ENCODE measurements at regions not wholly inside any gene's neighbourhood (a gene's known extent, or its start where the extent isn't known, plus 50 kb on each side); places are given as distances from the start of the nearest gene placed in this dataset.
"Not testable (repeated sequence)": the region's sequence is repeated elsewhere in the genome, so short reads cannot be mapped to it uniquely, and the experiment has no call there.

DNA sequence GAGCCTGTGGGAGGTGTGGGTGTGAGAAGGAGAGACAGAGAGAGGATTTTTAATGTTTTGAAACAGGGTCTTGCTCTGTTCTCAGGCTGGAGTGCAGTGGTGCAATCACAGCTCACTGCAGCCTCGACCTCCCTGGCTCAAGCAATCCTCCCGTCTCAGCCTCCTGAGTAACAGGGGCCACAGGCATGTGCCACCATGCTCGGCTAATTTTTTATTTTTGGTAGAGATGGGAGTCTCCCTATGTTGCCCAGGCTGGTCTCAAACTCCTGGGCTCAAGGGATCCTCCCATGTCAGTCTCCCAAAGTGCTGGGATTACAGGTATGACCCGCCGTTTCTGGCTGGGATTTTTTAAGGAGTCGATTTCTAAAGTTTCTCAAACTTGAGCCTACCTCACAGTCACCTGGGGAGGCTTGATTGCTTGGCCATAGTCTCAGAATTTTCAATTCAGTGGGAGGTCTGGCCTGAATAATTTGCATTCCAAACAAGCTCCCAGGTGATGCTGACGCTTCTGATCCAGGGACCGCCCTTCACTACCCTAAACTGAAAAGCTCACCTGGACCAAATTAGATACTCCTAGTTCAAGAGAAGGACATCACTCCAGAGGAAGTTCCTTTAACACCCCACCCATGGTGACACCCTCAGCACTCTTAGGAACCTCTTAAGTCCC lies 70.8 kb upstream of the SLC1A4 start:
- in situ Hi-C loops (cut with MboI; ENCODE audit: low pct_unique_long_range_greater_than_20kb, low sequenced_read_pairs, unreplicated experiment) = loop anchor here (25.0 kb wide), 1 partner anchor 119 kb away; no protein-coding TSS in a partner anchor
- DNase-seq (ENCODE audit: low spot score) = no peak
- TF ChIP-seq, protein P1, sequence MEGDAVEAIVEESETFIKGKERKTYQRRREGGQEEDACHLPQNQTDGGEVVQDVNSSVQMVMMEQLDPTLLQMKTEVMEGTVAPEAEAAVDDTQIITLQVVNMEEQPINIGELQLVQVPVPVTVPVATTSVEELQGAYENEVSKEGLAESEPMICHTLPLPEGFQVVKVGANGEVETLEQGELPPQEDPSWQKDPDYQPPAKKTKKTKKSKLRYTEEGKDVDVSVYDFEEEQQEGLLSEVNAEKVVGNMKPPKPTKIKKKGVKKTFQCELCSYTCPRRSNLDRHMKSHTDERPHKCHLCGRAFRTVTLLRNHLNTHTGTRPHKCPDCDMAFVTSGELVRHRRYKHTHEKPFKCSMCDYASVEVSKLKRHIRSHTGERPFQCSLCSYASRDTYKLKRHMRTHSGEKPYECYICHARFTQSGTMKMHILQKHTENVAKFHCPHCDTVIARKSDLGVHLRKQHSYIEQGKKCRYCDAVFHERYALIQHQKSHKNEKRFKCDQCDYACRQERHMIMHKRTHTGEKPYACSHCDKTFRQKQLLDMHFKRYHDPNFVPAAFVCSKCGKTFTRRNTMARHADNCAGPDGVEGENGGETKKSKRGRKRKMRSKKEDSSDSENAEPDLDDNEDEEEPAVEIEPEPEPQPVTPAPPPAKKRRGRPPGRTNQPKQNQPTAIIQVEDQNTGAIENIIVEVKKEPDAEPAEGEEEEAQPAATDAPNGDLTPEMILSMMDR (IDR thresholded peaks at IDR 0.05; ENCODE audit: extremely low read depth, insufficient read depth, missing control alignments) = no peak

DNA sequence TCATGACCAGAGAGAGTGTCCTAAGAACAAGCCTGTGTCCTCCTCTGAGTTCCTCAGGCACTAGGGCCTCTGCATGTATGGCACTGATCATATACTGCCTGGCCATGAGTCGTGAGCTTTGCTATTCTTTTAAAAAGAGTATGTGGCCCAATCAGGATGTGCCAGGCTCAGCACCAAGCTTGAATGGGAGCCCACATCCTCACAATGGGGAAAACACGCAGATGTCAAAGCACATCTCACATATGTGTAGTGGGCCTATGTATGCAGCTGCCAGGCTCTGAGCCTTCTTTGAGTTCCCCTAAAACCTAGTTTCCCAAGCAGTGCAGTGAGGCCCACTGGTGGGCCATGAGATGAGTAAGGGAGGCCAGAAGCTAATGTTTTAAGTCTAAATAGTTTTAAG lies 69.9 kb upstream of the SLC1A4 start:
- TF ChIP-seq, protein P1 (IDR thresholded peaks at IDR 0.05; ENCODE audit: extremely low read depth, insufficient read depth, missing control alignments) = no peak
- in situ Hi-C loops (cut with MboI; ENCODE audit: low pct_unique_long_range_greater_than_20kb, low sequenced_read_pairs, unreplicated experiment) = loop anchor here (25.0 kb wide), 1 partner anchor 118 kb away; no protein-coding TSS in a partner anchor
- no peak for DNase-seq (ENCODE audit: low spot score)

DNA sequence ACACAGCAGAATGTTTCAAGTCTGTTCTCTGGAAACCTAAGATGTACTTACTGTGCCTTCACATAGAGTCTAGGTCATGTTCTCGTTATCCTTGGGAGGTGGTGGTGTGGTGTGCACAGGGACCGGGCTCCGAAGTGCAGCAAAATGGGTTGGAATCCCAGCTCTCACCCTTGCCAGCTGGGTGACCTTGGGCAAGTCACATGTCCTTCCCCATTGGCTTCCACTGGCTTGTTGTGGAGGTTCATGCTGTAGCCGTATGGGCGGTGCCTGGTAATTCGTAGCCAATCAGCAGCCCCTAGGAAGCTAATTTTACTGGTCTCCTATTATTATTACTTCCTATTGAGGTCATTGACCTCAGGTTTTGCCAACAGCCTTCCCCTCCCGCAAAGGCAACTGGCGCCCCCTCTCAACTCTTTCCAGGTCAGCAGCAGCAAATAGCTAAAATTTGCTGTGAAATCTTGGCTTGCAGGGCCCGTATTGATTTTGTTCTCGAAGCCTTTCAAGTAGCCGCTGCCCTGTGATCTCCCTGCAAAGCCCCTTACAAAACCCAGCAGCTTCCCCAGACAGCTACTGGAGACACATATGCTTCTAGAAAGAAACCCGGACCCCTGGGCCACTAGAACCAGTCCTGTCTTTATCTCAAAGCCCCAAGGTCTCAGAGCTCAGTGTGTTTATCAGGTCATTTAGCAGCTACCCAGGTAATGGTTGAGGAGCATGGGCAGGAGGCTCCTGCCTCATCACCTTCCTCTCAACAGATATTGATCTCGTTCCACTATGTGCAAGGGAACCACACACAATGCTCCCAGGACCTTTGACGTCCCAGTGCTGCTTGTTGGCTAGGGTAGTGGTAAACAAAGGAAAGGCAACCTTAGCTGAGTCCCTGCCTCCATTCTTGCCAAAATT lies 66.5 kb upstream of the SLC1A4 start:
- in situ Hi-C loops (cut with MboI; ENCODE audit: low pct_unique_long_range_greater_than_20kb, low sequenced_read_pairs, unreplicated experiment) = loop anchor here (25.0 kb wide), 1 partner anchor 115 kb away; no protein-coding TSS in a partner anchor
- no peak for DNase-seq (ENCODE audit: low spot score)
- TF ChIP-seq, protein P1 (IDR thresholded peaks at IDR 0.05; ENCODE audit: extremely low read depth, insufficient read depth, missing control alignments) = peak; percentile 17

DNA sequence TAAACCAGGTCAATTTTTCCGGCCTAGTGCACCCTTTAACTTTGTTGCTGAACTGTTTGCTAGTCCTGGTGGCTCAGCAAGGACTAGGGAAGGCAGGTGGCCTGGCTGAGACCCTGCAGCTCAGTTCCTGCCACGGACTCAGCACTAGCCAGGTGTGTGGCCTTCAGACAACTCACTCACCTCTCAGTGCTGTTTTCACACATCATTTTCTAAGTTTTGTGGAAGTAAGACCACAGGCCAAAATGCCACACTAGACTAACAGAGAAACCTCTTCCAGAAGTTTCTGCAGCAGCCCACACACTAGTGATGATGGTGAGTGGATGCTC lies 65.9 kb upstream of the SLC1A4 start:
- TF ChIP-seq, protein P1 (IDR thresholded peaks at IDR 0.05; ENCODE audit: extremely low read depth, insufficient read depth, missing control alignments) = no peak

DNA sequence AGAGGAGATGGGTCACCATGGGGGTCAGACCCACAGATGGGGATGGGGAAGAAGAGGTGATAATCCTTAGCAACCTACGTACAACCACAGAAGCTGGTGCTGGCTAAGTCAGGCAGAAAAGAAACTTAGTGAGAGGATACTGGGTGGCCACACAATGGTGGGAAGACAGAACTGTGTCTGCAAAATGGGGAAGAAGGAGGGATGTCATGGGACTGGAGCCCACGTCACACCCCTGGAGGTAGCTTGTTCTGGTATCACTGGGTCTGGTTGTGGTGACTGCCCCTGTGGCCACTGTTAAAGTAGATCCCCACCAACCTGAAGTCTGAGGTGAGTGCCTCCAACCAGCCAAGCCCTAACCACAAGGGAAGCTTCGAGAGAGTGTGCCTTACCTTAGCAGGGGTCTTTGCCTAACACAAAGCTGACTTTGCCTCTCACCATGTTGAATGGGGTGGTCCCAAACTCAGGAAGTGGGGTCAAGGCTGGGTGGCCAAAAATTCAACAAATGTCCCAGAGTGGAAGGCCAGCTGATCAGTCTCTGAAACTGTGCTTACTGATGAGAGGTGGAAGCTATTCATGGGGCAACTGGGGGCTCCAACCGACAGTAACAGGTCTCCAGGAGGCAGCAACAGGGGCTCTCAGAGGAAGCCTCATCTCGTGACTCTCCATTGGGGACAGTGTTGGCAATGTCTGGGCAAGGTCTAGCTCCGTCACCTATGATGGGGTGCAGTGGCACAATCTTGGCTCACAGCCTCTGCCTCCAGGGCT lies 64.8 kb upstream of the SLC1A4 start:
- no peak for DNase-seq (ENCODE audit: low spot score)
- TF ChIP-seq, protein P1 (IDR thresholded peaks at IDR 0.05; ENCODE audit: extremely low read depth, insufficient read depth, missing control alignments) = no peak
- in situ Hi-C loops (cut with MboI; ENCODE audit: low pct_unique_long_range_greater_than_20kb, low sequenced_read_pairs, unreplicated experiment) = loop anchor here (25.0 kb wide), 1 partner anchor 113 kb away; no protein-coding TSS in a partner anchor

More for the DNA sequence above, 65.9 kb upstream of the SLC1A4 start:
- DNase-seq (ENCODE audit: low spot score) = no peak
- in situ Hi-C loops (cut with MboI; ENCODE audit: low pct_unique_long_range_greater_than_20kb, low sequenced_read_pairs, unreplicated experiment) = loop anchor here (25.0 kb wide), 1 partner anchor 114 kb away; no protein-coding TSS in a partner anchor

DNA sequence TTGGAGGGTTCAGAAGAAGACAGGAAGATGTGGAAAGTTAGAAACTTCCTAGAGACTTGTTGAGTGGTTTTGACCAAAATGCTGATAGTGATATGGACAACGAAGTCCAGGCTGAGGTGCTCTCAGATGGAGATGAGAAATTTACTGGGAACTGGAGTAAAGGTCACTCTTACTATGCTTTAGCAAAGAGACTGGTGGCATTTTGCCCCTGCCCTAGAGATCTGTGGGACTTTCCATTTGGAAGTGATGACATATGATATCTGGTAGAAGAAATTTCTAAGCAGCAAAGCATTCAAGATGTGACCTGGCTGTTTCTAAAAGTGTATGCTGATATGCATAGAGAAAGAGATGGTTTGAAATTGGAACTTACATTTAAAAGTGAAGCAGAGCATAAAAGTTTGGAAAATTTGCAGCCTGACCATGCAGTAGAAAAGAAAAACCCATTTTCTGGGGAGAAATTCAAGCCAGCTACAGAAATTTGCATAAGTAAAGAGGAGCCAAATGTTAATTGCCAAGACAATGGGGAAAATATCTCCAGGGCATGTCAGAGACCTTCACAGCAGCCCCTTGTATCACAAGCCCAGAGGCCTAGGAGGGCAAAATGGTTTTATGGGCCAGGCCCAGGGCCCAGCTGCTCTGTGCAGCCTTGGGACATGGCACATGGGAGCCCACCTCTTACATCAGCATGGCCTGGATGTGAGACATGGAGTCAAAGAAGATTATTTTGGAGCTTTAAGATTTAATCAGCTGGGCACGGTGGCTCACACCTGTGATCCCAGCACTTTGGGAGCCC lies 63.1 kb upstream of the SLC1A4 start:
- in situ Hi-C loops (cut with MboI; ENCODE audit: low pct_unique_long_range_greater_than_20kb, low sequenced_read_pairs, unreplicated experiment); DNase-seq (ENCODE audit: low spot score): not testable (repeated sequence)

Data from GM13977 (cell line).